Testis (tissue), 2 donors: ENCODE measurements at regions not wholly inside any gene's neighbourhood (a gene's known extent, or its start where the extent isn't known, plus 50 kb on each side); places are given as distances from the start of the nearest gene placed in this dataset.

Source experiments
- CTCF ChIP-seq, 3 experiments: fragments of 450-650 bp in 2 of 3; fragments of 200-600 bp in 1 of 3; sonication (generic) in 1 of 3; IDR thresholded peaks; one replicate each; pipeline ENCODE4 v1.5.1; 2016 to 2019; ENCODE audit warnings: antibody characterized with exemption in 3 of 3, mild to moderate bottlenecking in 2 of 3, moderate library complexity in 1 of 3
- POLR2A ChIP-seq: fragments of 450-650 bp; IDR thresholded peaks from one replicate; pipeline ENCODE4 v1.6.1; 2017; ENCODE audit warnings: antibody characterized with exemption, mild to moderate bottlenecking, moderate library complexity

- TF ChIP-seq CTCF (IDR thresholded peaks at IDR 0.05) (no peak), POLR2A (no peak)
These were observed 306.1 kb upstream of the CCDC179 start for GRCh38 chr11:23166376-23166775.
